HepG2 (cell line): ENCODE measurements at regions not wholly inside any gene's neighbourhood (a gene's known extent, or its start where the extent isn't known, plus 50 kb on each side); places are given as distances from the start of the nearest gene placed in this dataset.

Experiments used
- ATAC-seq: fragments of 200-7000 bp; cut with Tn5 transposase; 3 replicates; pipeline ENCODE4 v1.9.1; 2020; ENCODE audit warnings: mild to moderate bottlenecking, moderate library complexity
- BruUV-seq: library from RNA; stranded (reverse); fragments of 400-500 nt; replicated peaks from 2 replicates; lab custom pipeline; 2021; lab: Mats Ljungman, UMichigan
- CTCF ChIA-PET: fragments of 300-600 bp; formaldehyde crosslinking; extraction: SDS; loops from one replicate; lab custom pipeline; 2021; ENCODE audit warnings: low total read pairs, inconsistent platforms, low intra/inter-chr PET ratio; lab: Yijun Ruan, JAX
- POLR2A ChIA-PET: fragments of 350-600 bp; sonication (Branson Sonifier 250); formaldehyde crosslinking; loops from one replicate; lab custom pipeline; 2020; ENCODE audit warnings: antibody characterized with exemption, inconsistent platforms; lab: Yijun Ruan, JAX
- DNase-seq: peaks from one replicate; pipeline ENCODE4 v3.0.0-alpha.2; 2015; ENCODE audit warnings: low spot score
- FAIRE-seq: peaks from 3 replicates; lab custom pipeline; 2011; peaks lifted over from hg19 to GRCh38; lab: Jason Lieb, UNC
- H2AFZ ChIP-seq: one replicate; pipeline ENCODE4 v1.6.1; 2011; ENCODE audit warnings: low read length, inconsistent platforms
- H3K27ac ChIP-seq: fragments of 300-600 bp; 3 replicates; pipeline ENCODE4 v1.8.0; 2011; ENCODE audit warnings: mixed run types, mild to moderate bottlenecking, mixed read lengths, low read length, inconsistent platforms; ENCODE audit not compliant: insufficient read depth; ENCODE audit errors: extremely low read length
- H3K27me3 ChIP-seq, 2 experiments: fragments of 200-600 bp in 1 of 2; 2 replicates in 1 of 2; 3 replicates in 1 of 2; pipeline versions ENCODE4 v1.6.0 to v1.8.0; 2011; ENCODE audit warnings: low read length in 2 of 2, mild to moderate bottlenecking in 2 of 2, moderate library complexity in 2 of 2, inconsistent platforms in 1 of 2; ENCODE audit not compliant: insufficient read depth in 2 of 2, control insufficient read depth in 1 of 2
- H3K36me3 ChIP-seq, 2 experiments: fragments of 200-600 bp in 1 of 2; replicated peaks in 1 of 2; 2 replicates in 1 of 2; 3 replicates in 1 of 2; pipeline versions ENCODE4 v1.5.1 to v1.8.0; 2011; ENCODE audit warnings: low read length in 2 of 2, inconsistent platforms in 1 of 2; ENCODE audit not compliant: insufficient read depth in 2 of 2, control insufficient read depth in 1 of 2
- H3K4me1 ChIP-seq: 2 replicates; pipeline ENCODE4 v1.5.1; 2012; ENCODE audit warnings: low read length, inconsistent platforms; ENCODE audit not compliant: insufficient read depth
- H3K4me2 ChIP-seq: 2 replicates; pipeline ENCODE4 v1.6.0; 2011; ENCODE audit warnings: low read depth, low read length, inconsistent platforms
- H3K4me3 ChIP-seq, 3 experiments: fragments of 200-600 bp in 1 of 3; sonication (generic), shearing (Covaris generic) in 1 of 3; replicated peaks in 1 of 3; 2 replicates each; pipeline ENCODE4 v1.5.1; 2011 to 2016; ENCODE audit warnings: low read length in 3 of 3, inconsistent platforms in 2 of 3, low read depth in 2 of 3, mild to moderate bottlenecking in 2 of 3, control low read depth in 1 of 3, mixed read lengths in 1 of 3; ENCODE audit not compliant: insufficient read depth in 1 of 3
- H3K79me2 ChIP-seq: one replicate; pipeline ENCODE4 v1.6.1; 2011; ENCODE audit warnings: low read length, inconsistent platforms; ENCODE audit not compliant: insufficient read depth
- H3K9ac ChIP-seq: 2 replicates; pipeline ENCODE4 v1.6.0; 2011; ENCODE audit warnings: mild to moderate bottlenecking, low read depth, low read length, inconsistent platforms; ENCODE audit not compliant: insufficient read depth
- H3K9me3 ChIP-seq: 2 replicates; pipeline ENCODE4 v1.5.1; 2012; ENCODE audit warnings: mild to moderate bottlenecking, low read length
- H4K20me1 ChIP-seq: 2 replicates; pipeline ENCODE4 v1.6.0; 2011; ENCODE audit warnings: inconsistent platforms, mild to moderate bottlenecking, low read length, moderate library complexity; ENCODE audit not compliant: insufficient read depth
- DNMT1 ChIP-seq: sonication (generic); formaldehyde crosslinking; IDR thresholded peaks from 2 replicates; pipeline ENCODE4 v1.5.1; 2020; ENCODE audit warnings: mild to moderate bottlenecking, missing genetic modification reagents
- HOXD1 ChIP-seq: sonication (generic); formaldehyde crosslinking; IDR thresholded peaks from 2 replicates; pipeline ENCODE4 v1.5.0; 2020; ENCODE audit warnings: missing genetic modification reagents
- MYPOP ChIP-seq: sonication (generic); formaldehyde crosslinking; IDR thresholded peaks from 2 replicates; pipeline ENCODE4 v1.8.1; 2023; ENCODE audit warnings: mild to moderate bottlenecking, moderate library complexity, missing genetic modification reagents
- ONECUT2 ChIP-seq: sonication (generic); formaldehyde crosslinking; IDR thresholded peaks from 2 replicates; pipeline ENCODE4 v1.4.0; 2020; ENCODE audit warnings: missing genetic modification reagents
- ZNF235 ChIP-seq: sonication (generic); formaldehyde crosslinking; IDR thresholded peaks from 2 replicates; pipeline ENCODE4 v1.8.1; 2023; ENCODE audit warnings: mild to moderate bottlenecking, missing genetic modification reagents, borderline replicate concordance
- ZNF644 ChIP-seq: IDR thresholded peaks from 2 replicates; pipeline ENCODE4 v1.6.1; 2016; ENCODE audit warnings: low read depth
- ZNF800 ChIP-seq: sonication (generic); formaldehyde crosslinking; IDR thresholded peaks from 2 replicates; pipeline ENCODE4 v1.4.0; 2020; ENCODE audit warnings: missing genetic modification reagents
- in situ Hi-C: cut with HindIII; loops from 2 replicates; pipeline ENCODE4 v1.10.0; 2017; ENCODE audit warnings: low pct_unique_long_range_greater_than_20kb; ENCODE audit not compliant: extremely low pct_ligation_motif_present
- intact Hi-C: fragments of 100-400 bp; cut with micrococcal nuclease; formaldehyde crosslinking; loops from one replicate; pipeline ENCODE4 v1.10.0; 2022; ENCODE audit not compliant: unreplicated experiment
- TF ChIP-seq, protein P1 (sequence below): sonication (generic); formaldehyde crosslinking; IDR thresholded peaks from 2 replicates; pipeline ENCODE4 v1.4.0; 2020; ENCODE audit warnings: missing genetic modification reagents
- TF ChIP-seq, protein P2 (sequence below), 2 experiments: sonication (generic) in 1 of 2; formaldehyde crosslinking in 1 of 2; IDR thresholded peaks; 2 replicates each; pipeline versions ENCODE4 v1.4.0 to v1.6.1; 2016 to 2020; ENCODE audit warnings: borderline replicate concordance in 1 of 2, low read depth in 1 of 2, mild to moderate bottlenecking in 1 of 2, missing genetic modification reagents in 1 of 2
- TF ChIP-seq, protein P3 (sequence below): sonication (generic); formaldehyde crosslinking; IDR thresholded peaks from 2 replicates; pipeline ENCODE4 v1.8.0; 2022; ENCODE audit warnings: low read depth, missing genetic modification reagents

DNA sequence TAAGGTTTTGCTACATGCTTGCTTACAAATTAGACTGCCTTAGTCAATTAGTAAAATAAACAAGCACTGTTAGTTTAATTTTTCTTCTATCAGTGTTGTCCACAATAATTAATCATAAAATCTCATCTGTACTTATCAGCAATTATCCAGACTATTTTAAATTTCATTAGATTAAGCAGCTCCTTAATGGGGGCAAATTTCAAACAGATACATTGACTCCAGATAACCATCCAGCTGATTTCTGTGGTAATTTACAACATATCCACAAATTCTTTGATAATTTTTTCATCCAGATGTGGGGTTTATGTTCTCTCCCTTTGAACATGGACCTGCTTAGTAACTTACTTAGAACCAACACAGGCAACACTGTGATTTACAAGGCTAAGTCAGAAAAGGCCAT is 170.4 kb upstream of the CWC22 start:
- CTCF ChIA-PET, result no interaction called here
- H3K4me1 ChIP-seq, result no peaks in the 10 kb centered on the region
- TF ChIP-seq ZNF644 (CRISPR knock-in tag) (no peak), ZNF235 (CRISPR knock-in tag) (no peak), HOXD1 (CRISPR knock-in tag) (no peak), MYPOP (no peak), DNMT1 (CRISPR knock-in tag) (no peak), ONECUT2 (CRISPR knock-in tag) (no peak), ZNF800 (no peak)
- TF ChIP-seq, protein P1, sequence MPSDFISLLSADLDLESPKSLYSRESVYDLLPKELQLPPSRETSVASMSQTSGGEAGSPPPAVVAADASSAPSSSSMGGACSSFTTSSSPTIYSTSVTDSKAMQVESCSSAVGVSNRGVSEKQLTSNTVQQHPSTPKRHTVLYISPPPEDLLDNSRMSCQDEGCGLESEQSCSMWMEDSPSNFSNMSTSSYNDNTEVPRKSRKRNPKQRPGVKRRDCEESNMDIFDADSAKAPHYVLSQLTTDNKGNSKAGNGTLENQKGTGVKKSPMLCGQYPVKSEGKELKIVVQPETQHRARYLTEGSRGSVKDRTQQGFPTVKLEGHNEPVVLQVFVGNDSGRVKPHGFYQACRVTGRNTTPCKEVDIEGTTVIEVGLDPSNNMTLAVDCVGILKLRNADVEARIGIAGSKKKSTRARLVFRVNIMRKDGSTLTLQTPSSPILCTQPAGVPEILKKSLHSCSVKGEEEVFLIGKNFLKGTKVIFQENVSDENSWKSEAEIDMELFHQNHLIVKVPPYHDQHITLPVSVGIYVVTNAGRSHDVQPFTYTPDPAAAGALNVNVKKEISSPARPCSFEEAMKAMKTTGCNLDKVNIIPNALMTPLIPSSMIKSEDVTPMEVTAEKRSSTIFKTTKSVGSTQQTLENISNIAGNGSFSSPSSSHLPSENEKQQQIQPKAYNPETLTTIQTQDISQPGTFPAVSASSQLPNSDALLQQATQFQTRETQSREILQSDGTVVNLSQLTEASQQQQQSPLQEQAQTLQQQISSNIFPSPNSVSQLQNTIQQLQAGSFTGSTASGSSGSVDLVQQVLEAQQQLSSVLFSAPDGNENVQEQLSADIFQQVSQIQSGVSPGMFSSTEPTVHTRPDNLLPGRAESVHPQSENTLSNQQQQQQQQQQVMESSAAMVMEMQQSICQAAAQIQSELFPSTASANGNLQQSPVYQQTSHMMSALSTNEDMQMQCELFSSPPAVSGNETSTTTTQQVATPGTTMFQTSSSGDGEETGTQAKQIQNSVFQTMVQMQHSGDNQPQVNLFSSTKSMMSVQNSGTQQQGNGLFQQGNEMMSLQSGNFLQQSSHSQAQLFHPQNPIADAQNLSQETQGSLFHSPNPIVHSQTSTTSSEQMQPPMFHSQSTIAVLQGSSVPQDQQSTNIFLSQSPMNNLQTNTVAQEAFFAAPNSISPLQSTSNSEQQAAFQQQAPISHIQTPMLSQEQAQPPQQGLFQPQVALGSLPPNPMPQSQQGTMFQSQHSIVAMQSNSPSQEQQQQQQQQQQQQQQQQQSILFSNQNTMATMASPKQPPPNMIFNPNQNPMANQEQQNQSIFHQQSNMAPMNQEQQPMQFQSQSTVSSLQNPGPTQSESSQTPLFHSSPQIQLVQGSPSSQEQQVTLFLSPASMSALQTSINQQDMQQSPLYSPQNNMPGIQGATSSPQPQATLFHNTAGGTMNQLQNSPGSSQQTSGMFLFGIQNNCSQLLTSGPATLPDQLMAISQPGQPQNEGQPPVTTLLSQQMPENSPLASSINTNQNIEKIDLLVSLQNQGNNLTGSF, result no peak
- TF ChIP-seq, protein P2, sequence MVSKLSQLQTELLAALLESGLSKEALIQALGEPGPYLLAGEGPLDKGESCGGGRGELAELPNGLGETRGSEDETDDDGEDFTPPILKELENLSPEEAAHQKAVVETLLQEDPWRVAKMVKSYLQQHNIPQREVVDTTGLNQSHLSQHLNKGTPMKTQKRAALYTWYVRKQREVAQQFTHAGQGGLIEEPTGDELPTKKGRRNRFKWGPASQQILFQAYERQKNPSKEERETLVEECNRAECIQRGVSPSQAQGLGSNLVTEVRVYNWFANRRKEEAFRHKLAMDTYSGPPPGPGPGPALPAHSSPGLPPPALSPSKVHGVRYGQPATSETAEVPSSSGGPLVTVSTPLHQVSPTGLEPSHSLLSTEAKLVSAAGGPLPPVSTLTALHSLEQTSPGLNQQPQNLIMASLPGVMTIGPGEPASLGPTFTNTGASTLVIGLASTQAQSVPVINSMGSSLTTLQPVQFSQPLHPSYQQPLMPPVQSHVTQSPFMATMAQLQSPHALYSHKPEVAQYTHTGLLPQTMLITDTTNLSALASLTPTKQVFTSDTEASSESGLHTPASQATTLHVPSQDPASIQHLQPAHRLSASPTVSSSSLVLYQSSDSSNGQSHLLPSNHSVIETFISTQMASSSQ (IDR thresholded peaks at IDR 0.05; ENCODE audit: low read depth), result no peak
- TF ChIP-seq, protein P2 (CRISPR knock-in tag; IDR thresholded peaks at IDR 0.05; ENCODE audit: borderline replicate concordance), result no peak
- TF ChIP-seq, protein P3, sequence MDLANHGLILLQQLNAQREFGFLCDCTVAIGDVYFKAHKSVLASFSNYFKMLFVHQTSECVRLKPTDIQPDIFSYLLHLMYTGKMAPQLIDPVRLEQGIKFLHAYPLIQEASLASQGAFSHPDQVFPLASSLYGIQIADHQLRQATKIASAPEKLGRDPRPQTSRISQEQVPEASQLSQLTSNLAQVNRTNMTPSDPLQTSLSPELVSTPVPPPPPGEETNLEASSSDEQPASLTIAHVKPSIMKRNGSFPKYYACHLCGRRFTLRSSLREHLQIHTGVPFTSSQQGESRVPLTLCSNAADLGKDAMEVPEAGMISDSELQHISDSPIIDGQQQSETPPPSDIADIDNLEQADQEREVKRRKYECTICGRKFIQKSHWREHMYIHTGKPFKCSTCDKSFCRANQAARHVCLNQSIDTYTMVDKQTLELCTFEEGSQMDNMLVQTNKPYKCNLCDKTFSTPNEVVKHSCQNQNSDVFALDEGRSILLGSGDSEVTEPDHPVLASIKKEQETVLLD (CRISPR knock-in tag), result no peak

More for the DNA sequence above, 170.4 kb upstream of the CWC22 start:
- in situ Hi-C loops (no loop called here), intact Hi-C loops (no loop called here)
- Histone ChIP-seq H3K9ac (no peak overlapping the region), H3K79me2 (no peaks in the 10 kb centered on the region), H3K36me3 (no peaks in the 10 kb centered on the region), H3K4me2 (no peak overlapping the region), H3K9me3 (no peaks in the 10 kb centered on the region), H3K27ac (no peak overlapping the region), H2AFZ (no peak overlapping the region), H3K4me3 (no peak overlapping the region), H4K20me1 (no peaks in the 10 kb centered on the region), H3K27me3 (no peaks in the 10 kb centered on the region)
- ATAC-seq (no peak), FAIRE-seq (no peak), DNase-seq (no peak)
- BruUV-seq, result no TSS peak
- POLR2A ChIA-PET, result no interaction called here
